ENCODE measurements at regions not wholly inside any gene's neighbourhood (a gene's known extent, or its start where the extent isn't known, plus 50 kb on each side); places are given as distances from the start of the nearest gene placed in this dataset.

GRCh38 chrX:98795636-98796035, 1614.4 kb downstream of the PCDH19 start:
- DNase-seq: peak; percentile 0 to 31

- no peak for DNase-seq
Measured at GRCh38 chrX:98755912-98756311, 1654.2 kb downstream of the PCDH19 start.

GRCh38 chrX:98731821-98732220, 1678.3 kb downstream of the PCDH19 start:
- no peak for DNase-seq

GRCh38 chrX:98717970-98718369, 1692.1 kb downstream of the PCDH19 start:
- DNase-seq: no peak

Measured in NCI-H446 (cell line).